Medulla oblongata (tissue), 1 donor: ENCODE measurements at regions not wholly inside any gene's neighbourhood (a gene's known extent, or its start where the extent isn't known, plus 50 kb on each side); places are given as distances from the start of the nearest gene placed in this dataset.

Experiments used
- DNase-seq: peaks from one replicate; pipeline ENCODE4 v3.0.0-alpha.2; 2015; ENCODE audit errors: extremely low spot score

GRCh38 chr1:212225416-212225815, 59.8 kb upstream of the PPP2R5A start:
- DNase-seq, result peak; percentile 37

- no peak for DNase-seq
Measured at GRCh38 chr1:212225871-212226302, 59.3 kb upstream of the PPP2R5A start.

- DNase-seq, result no peak
Measured at GRCh38 chr1:212226467-212226866, 58.7 kb upstream of the PPP2R5A start.

GRCh38 chr1:212228076-212228475, 57.1 kb upstream of the PPP2R5A start:
- no peak for DNase-seq

GRCh38 chr1:212228591-212229119, 56.6 kb upstream of the PPP2R5A start:
- no peak for DNase-seq

- DNase-seq, result no peak
Measured at GRCh38 chr1:212229654-212230053, 55.6 kb upstream of the PPP2R5A start.

- no peak for DNase-seq
Measured at GRCh38 chr1:212230329-212230728, 54.9 kb upstream of the PPP2R5A start.

GRCh38 chr1:212231372-212231771, 53.8 kb upstream of the PPP2R5A start:
- no peak for DNase-seq

- no peak for DNase-seq
Measured at GRCh38 chr1:212232090-212232489, 53.1 kb upstream of the PPP2R5A start.

- no peak for DNase-seq
Measured at GRCh38 chr1:212233321-212233720, 51.9 kb upstream of the PPP2R5A start.

GRCh38 chr1:212234431-212235395, 50.5 kb upstream of the PPP2R5A start:
- DNase-seq, result peak; percentile 31
